GM12878 (cell line): ENCODE measurements at regions not wholly inside any gene's neighbourhood (a gene's known extent, or its start where the extent isn't known, plus 50 kb on each side); places are given as distances from the start of the nearest gene placed in this dataset.

Experiments
- ATAC-seq: fragments of 200-7000 bp; cut with Tn5 transposase; 3 replicates; pipeline ENCODE4 v1.9.1; 2020; ENCODE audit warnings: mild to moderate bottlenecking, moderate library complexity
- BruUV-seq: library from RNA; stranded (reverse); fragments of 400-500 nt; replicated peaks from 2 replicates; lab custom pipeline; 2021; lab: Mats Ljungman, UMichigan
- CTCF ChIA-PET: fragments of 300-600 bp; sonication (Branson Sonifier 250); formaldehyde crosslinking; extraction: SDS; loops from one replicate; lab custom pipeline; 2021; ENCODE audit warnings: inconsistent platforms; lab: Yijun Ruan, JAX
- POLR2A ChIA-PET: fragments of 350-600 bp; formaldehyde crosslinking; extraction: SDS; loops from one replicate; lab custom pipeline; 2021; ENCODE audit warnings: inconsistent platforms; lab: Charles Lee
- RAD21 ChIA-PET: fragments of 300-600 bp; sonication (Branson Sonifier 250); formaldehyde crosslinking; loops from one replicate; lab custom pipeline; 2023; ENCODE audit warnings: antibody characterized with exemption; ENCODE audit not compliant: unreplicated experiment; lab: Charles Lee
- SMC1A ChIA-PET: fragments of 300-600 bp; sonication (Branson Sonifier 250); formaldehyde crosslinking; loops from one replicate; lab custom pipeline; 2023; ENCODE audit not compliant: unreplicated experiment, uncharacterized antibody; lab: Charles Lee
- DNase-seq: peaks from one replicate; pipeline ENCODE4 v3.0.0-alpha.2; 2011; ENCODE audit warnings: low read depth, low spot score
- FAIRE-seq: peaks from 3 replicates; lab custom pipeline; 2011; peaks lifted over from hg19 to GRCh38; lab: Jason Lieb, UNC
- H2AFZ ChIP-seq: 2 replicates; pipeline ENCODE4 v1.6.0; 2011; ENCODE audit warnings: low read depth, low read length, control low read depth; ENCODE audit not compliant: control insufficient read depth
- H3K27ac ChIP-seq: 2 replicates; pipeline ENCODE4 v1.5.1; 2011; ENCODE audit warnings: control low read depth; ENCODE audit not compliant: control insufficient read depth, insufficient read depth
- H3K27me3 ChIP-seq, 2 experiments: replicated peaks in 1 of 2; 2 replicates each; pipeline versions ENCODE4 v1.6.0 to v1.6.1; 2011; ENCODE audit warnings: low read length in 1 of 2; ENCODE audit not compliant: control insufficient read depth in 2 of 2, insufficient read depth in 2 of 2
- H3K36me3 ChIP-seq, 2 experiments: 2 replicates each; pipeline ENCODE4 v1.5.1; 2011; ENCODE audit warnings: low read length in 1 of 2; ENCODE audit not compliant: control insufficient read depth in 2 of 2, insufficient read depth in 2 of 2
- H3K4me1 ChIP-seq: 2 replicates; pipeline ENCODE4 v1.6.1; 2011; ENCODE audit warnings: mild to moderate bottlenecking, low read length, moderate library complexity, mixed read lengths; ENCODE audit not compliant: control insufficient read depth, insufficient read depth
- H3K4me2 ChIP-seq: 2 replicates; pipeline ENCODE4 v1.6.0; 2011; ENCODE audit warnings: control low read depth; ENCODE audit not compliant: control insufficient read depth, insufficient read depth
- H3K4me3 ChIP-seq: fragments of 200-600 bp; sonication (generic); 2 replicates; pipeline ENCODE4 v1.5.1; 2016
- H3K79me2 ChIP-seq: 2 replicates; pipeline ENCODE4 v1.6.0; 2011; ENCODE audit warnings: low read length; ENCODE audit not compliant: control insufficient read depth, insufficient read depth
- H3K9ac ChIP-seq: 2 replicates; pipeline ENCODE4 v1.8.0; 2011; ENCODE audit warnings: low read length, control low read depth, mixed read lengths; ENCODE audit not compliant: control insufficient read depth, insufficient read depth
- H3K9me3 ChIP-seq: replicated peaks from 3 replicates; pipeline ENCODE4 v1.5.1; 2011; ENCODE audit warnings: mild to moderate bottlenecking, low read length; ENCODE audit not compliant: control insufficient read depth, insufficient read depth
- H4K20me1 ChIP-seq: 2 replicates; pipeline ENCODE4 v1.6.0; 2011; ENCODE audit not compliant: control insufficient read depth, insufficient read depth
- CBX3 ChIP-seq: fragments of 200-600 bp; sonication (generic); IDR thresholded peaks from 2 replicates; pipeline ENCODE4 v1.6.1; 2016; ENCODE audit warnings: low read depth, borderline replicate concordance
- CREB1 ChIP-seq: IDR thresholded peaks from 2 replicates; pipeline ENCODE4 v1.6.1; 2012; ENCODE audit warnings: low read depth, mild to moderate bottlenecking, inconsistent platforms
- EZH2 ChIP-seq: IDR thresholded peaks from 2 replicates; pipeline ENCODE4 v1.6.1; 2012; ENCODE audit warnings: low read depth, mild to moderate bottlenecking, control low read depth, inconsistent platforms, low read length, borderline replicate concordance; ENCODE audit not compliant: control insufficient read depth
- FOS ChIP-seq: IDR thresholded peaks from 3 replicates; pipeline ENCODE4 v1.6.1; 2011; ENCODE audit warnings: borderline replicate concordance; ENCODE audit not compliant: insufficient read length; ENCODE audit errors: extremely low read depth
- HCFC1 ChIP-seq: fragments of 150-350 bp; IDR thresholded peaks from 2 replicates; pipeline ENCODE4 v1.6.1; 2014; ENCODE audit warnings: low read length
- SIN3A ChIP-seq: IDR thresholded peaks from 2 replicates; pipeline ENCODE4 v1.6.1; 2012; ENCODE audit warnings: low read depth, low read length, improper control_type of control experiment
- SRF ChIP-seq, 2 experiments: IDR thresholded peaks; 2 replicates each; pipeline ENCODE4 v1.6.1; 2011; ENCODE audit warnings: low read depth in 2 of 2, low read length in 2 of 2, mild to moderate bottlenecking in 1 of 2, moderate library complexity in 1 of 2
- SUPT20H ChIP-seq: IDR thresholded peaks from 2 replicates; pipeline ENCODE4 v1.6.1; 2011; ENCODE audit warnings: low read depth, mild to moderate bottlenecking, low read length, moderate library complexity, borderline replicate concordance; ENCODE audit not compliant: control insufficient read depth
- ZBED1 ChIP-seq: IDR thresholded peaks from 2 replicates; pipeline ENCODE4 v1.6.1; 2016; ENCODE audit warnings: borderline replicate concordance
- WGBS: methylation state at CpG from one replicate; pipeline ENCODE4 v1.1.6; 2016; ENCODE audit warnings: low lambda C conversion rate; ENCODE audit not compliant: insufficient replicate concordance, insufficient coverage; ENCODE audit errors: missing lambda C conversion rate; 5-methylcytosine and 5-hydroxymethylcytosine counted together
- in situ Hi-C: fragments of 300-500 bp; cut with MboI; formaldehyde crosslinking; loops from 9 replicates; pipeline ENCODE4 v1.14.3; 2018; ENCODE audit warnings: mixed read lengths
- intact Hi-C: fragments of 100-400 bp; cut with micrococcal nuclease; formaldehyde crosslinking; loops from one replicate; pipeline ENCODE4 v1.14.2; 2022; ENCODE audit not compliant: unreplicated experiment

DNA sequence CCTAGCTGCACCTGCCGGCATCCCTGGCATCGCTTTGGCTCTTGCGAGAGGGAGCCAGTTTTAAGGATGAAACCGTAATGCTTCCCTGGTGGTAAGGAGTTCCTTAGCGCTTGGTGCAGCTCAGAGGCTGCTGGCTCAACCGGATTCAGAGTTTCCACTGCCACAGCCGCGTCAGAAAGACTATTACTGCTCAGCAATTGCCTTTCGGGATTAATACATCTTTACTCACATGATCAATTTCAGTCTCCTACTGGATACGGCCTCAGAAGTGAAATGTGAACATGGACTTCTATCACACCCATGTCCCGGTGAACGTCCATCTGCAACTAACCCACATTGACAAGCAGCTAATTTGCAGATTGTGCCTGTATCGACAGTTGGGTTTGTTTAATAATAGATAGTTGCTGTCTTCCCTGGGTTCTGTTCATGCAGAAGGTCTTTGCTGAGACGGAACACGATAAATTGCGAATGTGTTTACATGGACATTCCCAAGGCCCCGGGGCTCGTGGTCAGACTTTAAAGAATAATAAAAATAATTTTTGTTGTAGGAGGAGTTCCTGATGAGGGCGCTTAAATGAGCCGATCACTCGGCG is 175.4 kb downstream of the ENGASE start:
- TF ChIP-seq ZBED1 (no peak), SUPT20H (no peak), CBX3 (no peak), SIN3A (no peak), CREB1 (no peak), FOS (no peak), HCFC1 (no peak), SRF (IDR thresholded peaks at IDR 0.05; ENCODE audit: low read depth in 2 of 2, low read length in 2 of 2) (no peak), EZH2 (no peak)
- Histone ChIP-seq H2AFZ (no peak overlapping the region), H3K27me3 (peaks cover 2 to 6% of the 10 kb centered on the region in 2 experiments; a peak in 2 of 4 replicates), H4K20me1 (no peaks in the 10 kb centered on the region), H3K79me2 (no peaks in the 10 kb centered on the region), H3K36me3 (no peaks in the 10 kb centered on the region), H3K9ac (no peak overlapping the region), H3K4me1 (no peaks in the 10 kb centered on the region), H3K4me2 (no peak overlapping the region), H3K27ac (no peak overlapping the region), H3K9me3 (no peaks in the 10 kb centered on the region), H3K4me3 (no peak overlapping the region)
- CTCF ChIA-PET = no interaction called here
- RAD21 ChIA-PET = no interaction called here
- 35% methylated on average over 22 of the region's 22 CpGs for WGBS
- FAIRE-seq = no peak
- in situ Hi-C loops = no loop called here
- no peak for DNase-seq
- no peak for ATAC-seq
- intact Hi-C loops = no loop called here
- SMC1A ChIA-PET = interaction anchor here (0.6 kb wide), 1 partner anchor 9 kb away, joined by 3 read pairs; no protein-coding TSS in a partner anchor
- no TSS peak for BruUV-seq
- POLR2A ChIA-PET = no interaction called here
